Right ventricle myocardium superior (tissue), 1 donor: ENCODE measurements at regions not wholly inside any gene's neighbourhood (a gene's known extent, or its start where the extent isn't known, plus 50 kb on each side); places are given as distances from the start of the nearest gene placed in this dataset.
A peak's percentile ranks its signal among the peaks of the same experiment; 100 is the strongest.

Experiments
- ATAC-seq: fragments of 200-7000 bp; cut with Tn5 transposase; one replicate; pipeline ENCODE4 v1.9.1; 2020; ENCODE audit warnings: mild to moderate bottlenecking; ENCODE audit not compliant: poor library complexity
- DNase-seq: peaks from one replicate; pipeline ENCODE4 v3.0.0-alpha.2; 2020
- intact Hi-C: fragments of 100-400 bp; cut with DNase I; formaldehyde crosslinking; loops from one replicate; pipeline ENCODE4 v1.11.2; 2022
- donor health status: DM: no; HTN: yes; CAD: no; lungs with severe emphysema.

- DNase-seq (no peak), ATAC-seq (no peak)
- intact Hi-C loops = no loop called here
Measured at GRCh38 chr5:154630410-154630809, 124.8 kb upstream of the LARP1 start.

- DNase-seq = no peak
- intact Hi-C loops = no loop called here
- no peak for ATAC-seq
Measured at GRCh38 chr5:154628685-154629084, 126.5 kb upstream of the LARP1 start.

GRCh38 chr5:154627698-154628678, 127.2 kb upstream of the LARP1 start:
- intact Hi-C loops = no loop called here
- no peak for ATAC-seq
- no peak for DNase-seq

GRCh38 chr5:154626876-154627557, 128.2 kb upstream of the LARP1 start:
- ATAC-seq (no peak), DNase-seq (no peak)
- intact Hi-C loops = no loop called here

- no peak for ATAC-seq
- DNase-seq = no peak
- intact Hi-C loops = no loop called here
Measured at GRCh38 chr5:154625031-154625430, 130.1 kb upstream of the LARP1 start.

- intact Hi-C loops = no loop called here
- no peak for ATAC-seq
- DNase-seq = no peak
Measured at GRCh38 chr5:154624341-154624740, 130.8 kb upstream of the LARP1 start.

- DNase-seq = no peak
Measured at GRCh38 chr5:154620411-154620810, 134.8 kb upstream of the LARP1 start.

GRCh38 chr5:154618696-154619095, 136.5 kb upstream of the LARP1 start:
- intact Hi-C loops = no loop called here
- no peak for ATAC-seq

More at GRCh38 chr5:154620411-154620810, 134.8 kb upstream of the LARP1 start:
- no peak for ATAC-seq
- intact Hi-C loops = no loop called here

GRCh38 chr5:154614595-154614994, 136.6 kb upstream of the HAND1 start:
- DNase-seq (no peak), ATAC-seq (no peak)
- intact Hi-C loops = no loop called here

More at GRCh38 chr5:154618696-154619095, 136.5 kb upstream of the LARP1 start:
- no peak for DNase-seq

GRCh38 chr5:154614125-154614524, 136.1 kb upstream of the HAND1 start:
- ATAC-seq = no peak
- intact Hi-C loops = no loop called here
- DNase-seq = no peak

GRCh38 chr5:154612666-154613065, 134.6 kb upstream of the HAND1 start:
- ATAC-seq = no peak
- intact Hi-C loops = no loop called here
- DNase-seq = no peak

GRCh38 chr5:154611341-154611767, 133.3 kb upstream of the HAND1 start:
- peak; percentile 26 for ATAC-seq
- intact Hi-C loops = no loop called here
- DNase-seq = no peak

GRCh38 chr5:154610321-154611154, 132.5 kb upstream of the HAND1 start:
- peak; percentile 96 for ATAC-seq
- intact Hi-C loops = no loop called here
- peak; percentile 79 for DNase-seq

GRCh38 chr5:154609251-154609650, 131.2 kb upstream of the HAND1 start:
- ATAC-seq (no peak), DNase-seq (no peak)
- intact Hi-C loops = loop anchor here (2.0 to 10.0 kb wide), 2 partner anchors 84 to 140 kb away; no protein-coding TSS in a partner anchor

- DNase-seq (no peak), ATAC-seq (no peak)
- intact Hi-C loops = loop anchor here (2.0 to 10.0 kb wide), 2 partner anchors 84 to 140 kb away; no protein-coding TSS in a partner anchor
Measured at GRCh38 chr5:154608531-154609011, 130.5 kb upstream of the HAND1 start.

- no peak for DNase-seq
- ATAC-seq = no peak
- intact Hi-C loops = loop anchor here (2.0 to 10.0 kb wide), 2 partner anchors 83 to 139 kb away; no protein-coding TSS in a partner anchor
Measured at GRCh38 chr5:154607746-154608145, 129.7 kb upstream of the HAND1 start.

GRCh38 chr5:154606246-154606645, 128.2 kb upstream of the HAND1 start:
- ATAC-seq (no peak), DNase-seq (no peak)
- intact Hi-C loops = loop anchor here (10.0 kb wide), 1 partner anchor 81 kb away; no protein-coding TSS in a partner anchor

- ATAC-seq = peak; percentile 68
- intact Hi-C loops = loop anchor here (10.0 kb wide), 1 partner anchor 79 kb away; no protein-coding TSS in a partner anchor
- DNase-seq = peak; percentile 56
Measured at GRCh38 chr5:154603953-154604679, 126.1 kb upstream of the HAND1 start.
